GM19351 (cell line): ENCODE measurements at regions not wholly inside any gene's neighbourhood (a gene's known extent, or its start where the extent isn't known, plus 50 kb on each side); places are given as distances from the start of the nearest gene placed in this dataset.
"Not testable (repeated sequence)": the region's sequence is repeated elsewhere in the genome, so short reads cannot be mapped to it uniquely, and the experiment has no call there.

Experiments used
- ATAC-seq: cut with Tn5 transposase; IDR thresholded peaks from one replicate; pipeline ENCODE4 v1.9.1; 2021; ENCODE audit warnings: mild to moderate bottlenecking, moderate library complexity; ENCODE audit not compliant: unreplicated experiment

GRCh38 chr5:130957151-130957550 lies 207.9 kb downstream of the HINT1 start:
- no peak for ATAC-seq

- no peak for ATAC-seq
These were observed 210.0 kb downstream of the HINT1 start for GRCh38 chr5:130955041-130955440.

- ATAC-seq: no peak
These were observed 210.7 kb downstream of the HINT1 start for GRCh38 chr5:130954336-130954735.

GRCh38 chr5:130939059-130939458 lies 226.0 kb downstream of the HINT1 start:
- ATAC-seq: no peak

- ATAC-seq: no peak
These were observed 228.0 kb downstream of the HINT1 start for GRCh38 chr5:130937046-130937445.

- no peak for ATAC-seq
These were observed 241.4 kb downstream of the HINT1 start for GRCh38 chr5:130923543-130924124.

GRCh38 chr5:130912088-130912487 lies 253.0 kb downstream of the HINT1 start:
- no peak for ATAC-seq

GRCh38 chr5:130908186-130908585 lies 256.9 kb downstream of the HINT1 start:
- ATAC-seq: no peak

GRCh38 chr5:130897537-130898195 lies 267.4 kb downstream of the HINT1 start:
- not testable (repeated sequence) for ATAC-seq

GRCh38 chr5:130897181-130897536 lies 267.9 kb downstream of the HINT1 start:
- not testable (repeated sequence) for ATAC-seq

GRCh38 chr5:130896636-130897035 lies 268.4 kb downstream of the HINT1 start:
- ATAC-seq: no peak

- ATAC-seq: no peak
These were observed 272.1 kb downstream of the HINT1 start for GRCh38 chr5:130893006-130893405.

GRCh38 chr5:130890610-130891009 lies 274.4 kb downstream of the HINT1 start:
- ATAC-seq: peak; percentile 58

GRCh38 chr5:130885691-130886090 lies 279.4 kb downstream of the HINT1 start:
- no peak for ATAC-seq

GRCh38 chr5:130885027-130885426 lies 280.0 kb downstream of the HINT1 start:
- ATAC-seq: no peak

GRCh38 chr5:130884023-130884422 lies 281.0 kb downstream of the HINT1 start:
- no peak for ATAC-seq

GRCh38 chr5:130875656-130876055 lies 289.4 kb downstream of the HINT1 start:
- ATAC-seq: no peak

GRCh38 chr5:130874861-130875417 lies 290.1 kb downstream of the HINT1 start:
- no peak for ATAC-seq

GRCh38 chr5:130871346-130872086 lies 293.5 kb downstream of the HINT1 start:
- ATAC-seq: peak; percentile 90

GRCh38 chr5:130870691-130871090 lies 294.4 kb downstream of the HINT1 start:
- ATAC-seq: no peak

- no peak for ATAC-seq
These were observed 296.7 kb downstream of the HINT1 start for GRCh38 chr5:130868186-130868840.
